Urinary bladder (tissue), 3 donors: ENCODE measurements at regions not wholly inside any gene's neighbourhood (a gene's known extent, or its start where the extent isn't known, plus 50 kb on each side); places are given as distances from the start of the nearest gene placed in this dataset.

Source experiments
- DNase-seq: peaks from one replicate; pipeline ENCODE4 v3.0.0-alpha.2; 2015; ENCODE audit errors: extremely low spot score
- H3K27ac ChIP-seq: one replicate; pipeline ENCODE4 v1.5.1; 2013; ENCODE audit warnings: low read depth, mild to moderate bottlenecking, moderate library complexity
- H3K36me3 ChIP-seq: one replicate; pipeline ENCODE4 v1.6.1; 2013; ENCODE audit warnings: mild to moderate bottlenecking, moderate library complexity; ENCODE audit not compliant: insufficient read depth
- H3K4me1 ChIP-seq: one replicate; pipeline ENCODE4 v1.6.1; 2013; ENCODE audit warnings: mild to moderate bottlenecking, moderate library complexity; ENCODE audit not compliant: insufficient read depth
- H3K4me3 ChIP-seq: one replicate; pipeline ENCODE4 v1.5.1; 2013; ENCODE audit warnings: low read depth, low read length
- WGBS: extraction: QIAGEN DNeasy Blood & Tissue Kit; methylation state at CpG from one replicate; pipeline ENCODE4 v1.1.7; 2013; 5-methylcytosine and 5-hydroxymethylcytosine counted together
- donor health status: healthy with polysubstance abuse.
- donor health status: healthy.

DNA sequence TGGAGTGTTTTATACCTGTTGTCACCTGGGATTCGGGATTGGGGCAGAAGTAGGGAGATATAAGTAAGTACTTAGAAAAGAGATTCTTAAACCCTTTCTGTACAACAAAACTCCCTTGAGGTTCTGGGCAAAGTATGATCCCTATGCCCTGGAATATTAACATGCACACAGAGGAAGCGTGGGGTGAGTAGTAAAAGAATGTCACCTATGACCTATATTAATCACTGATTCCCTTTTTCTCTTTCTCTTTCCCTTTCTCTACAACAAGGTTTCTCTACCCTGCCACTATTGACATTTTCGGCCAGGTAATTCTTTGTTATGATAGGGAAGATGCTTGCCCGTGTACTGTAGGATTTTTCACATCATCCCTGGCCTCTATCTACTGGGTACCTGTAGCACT, 209.7 kb upstream of the PLET1 start:
- 85% methylated on average over 4 of the region's 4 CpGs for WGBS
- H3K4me1 ChIP-seq: no peaks in the 10 kb centered on the region
- no peaks in the 10 kb centered on the region for H3K36me3 ChIP-seq
- no peak overlapping the region for H3K4me3 ChIP-seq
- no peak overlapping the region for H3K27ac ChIP-seq
- no peak for DNase-seq

- Histone ChIP-seq H3K27ac (no peak overlapping the region), H3K4me1 (no peaks in the 10 kb centered on the region), H3K36me3 (no peaks in the 10 kb centered on the region), H3K4me3 (no peak overlapping the region)
- DNase-seq: no peak
- WGBS: 76% methylated on average over 5 of the region's 5 CpGs
Observed at GRCh38 chr11:112471731-112472130, 211.1 kb upstream of the PLET1 start.

DNA sequence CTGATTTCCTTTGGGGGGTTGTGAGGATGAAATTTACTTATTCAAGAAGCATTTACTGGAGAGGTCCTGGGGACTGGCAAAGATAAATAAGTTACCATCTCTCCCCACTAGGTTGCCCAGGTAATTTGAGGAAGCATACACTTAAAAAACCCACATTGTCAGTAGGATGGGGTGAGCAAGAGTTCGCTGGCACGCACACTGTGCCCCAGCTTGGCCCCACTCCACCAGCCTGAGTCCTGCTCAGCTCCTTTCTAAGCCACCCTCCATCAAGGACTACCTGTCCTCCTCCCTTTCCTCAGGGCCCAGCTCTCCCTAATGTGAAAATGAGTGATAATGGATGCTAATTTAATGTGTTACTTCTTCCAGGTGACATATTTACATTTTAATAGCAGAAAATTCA, 216.5 kb upstream of the PLET1 start:
- Histone ChIP-seq H3K4me1 (no peaks in the 10 kb centered on the region), H3K36me3 (no peaks in the 10 kb centered on the region), H3K27ac (no peak overlapping the region), H3K4me3 (no peak overlapping the region)
- 90% methylated on average over 2 of the region's 2 CpGs for WGBS
- DNase-seq: no peak

GRCh38 chr11:112477581-112478317, 217.1 kb upstream of the PLET1 start:
- no peak for DNase-seq
- no peak overlapping the region for H3K27ac ChIP-seq
- H3K4me1 ChIP-seq: no peaks in the 10 kb centered on the region
- H3K4me3 ChIP-seq: no peak overlapping the region
- H3K36me3 ChIP-seq: no peaks in the 10 kb centered on the region
- 88% methylated on average over 6 of the region's 6 CpGs for WGBS

- Histone ChIP-seq H3K36me3 (no peaks in the 10 kb centered on the region), H3K27ac (no peak overlapping the region), H3K4me3 (no peak overlapping the region), H3K4me1 (no peaks in the 10 kb centered on the region)
- WGBS: 91% methylated on average over 4 of the region's 4 CpGs
- no peak for DNase-seq
Observed at GRCh38 chr11:112478806-112479205, 218.1 kb upstream of the PLET1 start.

GRCh38 chr11:112481431-112481830, 220.8 kb upstream of the PLET1 start:
- no peak for DNase-seq

GRCh38 chr11:112481893-112482292, 221.2 kb upstream of the PLET1 start:
- Histone ChIP-seq H3K36me3 (no peaks in the 10 kb centered on the region), H3K4me1 (no peaks in the 10 kb centered on the region), H3K27ac (no peak overlapping the region), H3K4me3 (no peak overlapping the region)
- no peak for DNase-seq
- WGBS: 67% methylated on average over 3 of the region's 3 CpGs

More at GRCh38 chr11:112481431-112481830, 220.8 kb upstream of the PLET1 start:
- no peak overlapping the region for H3K27ac ChIP-seq
- no peaks in the 10 kb centered on the region for H3K4me1 ChIP-seq
- H3K36me3 ChIP-seq: no peaks in the 10 kb centered on the region
- WGBS: 83% methylated on average over 1 of the region's 1 CpG
- H3K4me3 ChIP-seq: no peak overlapping the region

- H3K4me1 ChIP-seq: no peaks in the 10 kb centered on the region
- H3K4me3 ChIP-seq: no peak overlapping the region
- H3K27ac ChIP-seq: no peak overlapping the region
- no peak for DNase-seq
- H3K36me3 ChIP-seq: no peaks in the 10 kb centered on the region
- WGBS: 84% methylated on average over 2 of the region's 2 CpGs
Observed at GRCh38 chr11:112485280-112485679, 224.6 kb upstream of the PLET1 start.

- no peak for DNase-seq
- H3K27ac ChIP-seq: no peak overlapping the region
- H3K4me1 ChIP-seq: no peaks in the 10 kb centered on the region
- no peak overlapping the region for H3K4me3 ChIP-seq
- no peaks in the 10 kb centered on the region for H3K36me3 ChIP-seq
- 90% methylated on average over 1 of the region's 1 CpG for WGBS
Observed at GRCh38 chr11:112497826-112498225, 237.2 kb upstream of the PLET1 start.

DNA sequence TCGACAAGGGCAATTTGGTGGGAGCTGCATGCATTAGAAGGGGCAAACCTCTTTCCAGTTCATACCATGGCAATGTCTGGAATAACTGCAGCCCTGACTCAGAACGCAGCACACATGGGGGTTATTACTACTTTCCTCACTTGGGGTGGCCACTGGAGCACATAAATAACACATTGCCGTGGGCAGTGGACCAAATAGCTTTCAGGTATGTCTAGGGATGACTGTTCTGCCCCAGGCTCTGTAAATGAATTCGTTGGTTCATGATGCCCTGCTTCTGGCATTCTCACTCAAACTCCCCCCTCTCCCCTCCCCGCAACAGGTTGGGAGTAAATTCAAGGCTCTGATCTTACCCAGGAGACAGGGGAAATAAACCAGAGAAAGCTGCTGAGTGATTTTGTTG, 238.0 kb upstream of the PLET1 start:
- WGBS: 79% methylated on average over 5 of the region's 5 CpGs
- no peaks in the 10 kb centered on the region for H3K4me1 ChIP-seq
- H3K36me3 ChIP-seq: no peaks in the 10 kb centered on the region
- H3K27ac ChIP-seq: no peak overlapping the region
- no peak for DNase-seq
- no peak overlapping the region for H3K4me3 ChIP-seq

GRCh38 chr11:112499153-112499880, 238.7 kb upstream of the PLET1 start:
- no peak overlapping the region for H3K27ac ChIP-seq
- H3K4me1 ChIP-seq: no peaks in the 10 kb centered on the region
- no peaks in the 10 kb centered on the region for H3K36me3 ChIP-seq
- WGBS: 81% methylated on average over 20 of the region's 20 CpGs
- no peak for DNase-seq
- no peak overlapping the region for H3K4me3 ChIP-seq

GRCh38 chr11:112499881-112500204, 239.2 kb upstream of the PLET1 start:
- DNase-seq: no peak
- no peak overlapping the region for H3K27ac ChIP-seq
- no peaks in the 10 kb centered on the region for H3K36me3 ChIP-seq
- no peaks in the 10 kb centered on the region for H3K4me1 ChIP-seq
- H3K4me3 ChIP-seq: no peak overlapping the region
- 96% methylated on average over 10 of the region's 10 CpGs for WGBS

DNA sequence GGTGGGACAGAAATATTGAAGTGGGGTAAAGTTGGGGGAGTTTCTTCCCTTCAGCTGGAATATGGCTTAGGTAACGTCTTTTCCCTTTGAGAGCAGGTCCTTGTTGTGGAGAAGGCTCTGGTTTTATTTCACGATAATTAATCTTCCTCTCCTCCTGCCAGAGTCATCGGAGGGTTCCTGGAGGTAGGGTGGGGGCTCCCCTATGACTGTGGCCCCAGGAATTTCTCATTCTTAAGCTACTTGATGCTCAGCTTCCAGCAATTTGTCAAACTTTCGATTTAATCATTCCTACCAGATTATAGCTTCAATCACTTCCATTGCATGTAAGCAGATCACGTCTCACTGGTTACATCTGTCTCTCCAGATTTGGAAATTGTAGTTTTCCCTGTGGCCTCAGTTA, 242.8 kb upstream of the PLET1 start:
- 88% methylated on average over 5 of the region's 5 CpGs for WGBS

GRCh38 chr11:112504056-112504455, 243.4 kb upstream of the PLET1 start:
- Histone ChIP-seq H3K4me3 (no peak overlapping the region), H3K27ac (no peak overlapping the region), H3K4me1 (no peaks in the 10 kb centered on the region), H3K36me3 (no peaks in the 10 kb centered on the region)
- 90% methylated on average over 1 of the region's 1 CpG for WGBS
- no peak for DNase-seq

More for the DNA sequence above, 242.8 kb upstream of the PLET1 start:
- Histone ChIP-seq H3K27ac (no peak overlapping the region), H3K4me1 (no peaks in the 10 kb centered on the region), H3K36me3 (no peaks in the 10 kb centered on the region), H3K4me3 (no peak overlapping the region)
- DNase-seq: no peak
